Gastroesophageal sphincter (tissue), 4 donors: ENCODE measurements at regions not wholly inside any gene's neighbourhood (a gene's known extent, or its start where the extent isn't known, plus 50 kb on each side); places are given as distances from the start of the nearest gene placed in this dataset.
"Not testable (repeated sequence)": the region's sequence is repeated elsewhere in the genome, so short reads cannot be mapped to it uniquely, and the experiment has no call there.

Experiments
- ATAC-seq: fragments of 150-250 bp; one replicate; pipeline ENCODE4 v1.9.1; 2016; ENCODE audit warnings: mild to moderate bottlenecking, moderate library complexity
- H3K27ac ChIP-seq, 4 donors: fragments of 200-600 bp; sonication (generic) in 3 of 4; 1 replicate in 3 of 4; 2 replicates in 1 of 4; pipeline ENCODE4 v1.5.1; 2016 to 2019
- H3K27me3 ChIP-seq: fragments of 200-600 bp; sonication (generic); one replicate; pipeline ENCODE4 v1.5.1; 2019
- H3K36me3 ChIP-seq, 2 donors: fragments of 200-600 bp; sonication (generic); one replicate each; pipeline ENCODE4 v1.5.1; 2019; ENCODE audit warnings: control low read depth in 1 of 2
- H3K4me1 ChIP-seq, 3 donors: fragments of 200-600 bp; sonication (generic); 1 replicate in 2 of 3; 2 replicates in 1 of 3; pipeline ENCODE4 v1.5.1; 2016 to 2019; ENCODE audit warnings: control low read depth in 2 of 3
- H3K4me3 ChIP-seq, 2 donors: fragments of 200-600 bp; sonication (generic); one replicate each; pipeline ENCODE4 v1.5.1; 2019; ENCODE audit warnings: mild to moderate bottlenecking in 1 of 2, moderate library complexity in 1 of 2
- H3K9me3 ChIP-seq, 3 donors: fragments of 200-600 bp; sonication (generic); one replicate each; pipeline ENCODE4 v1.5.1; 2017 to 2019; ENCODE audit warnings: control low read depth in 2 of 3
- EP300 ChIP-seq: sonication (generic); formaldehyde crosslinking; IDR thresholded peaks from one replicate; pipeline ENCODE4 v1.6.1; 2017; ENCODE audit warnings: antibody characterized with exemption, mild to moderate bottlenecking
- POLR2A ChIP-seq, 2 donors: fragments of 450-650 bp; IDR thresholded peaks; one replicate each; pipeline ENCODE4 v1.6.1; 2017; ENCODE audit warnings: antibody characterized with exemption in 2 of 2, mild to moderate bottlenecking in 2 of 2, moderate library complexity in 1 of 2
- POLR2AphosphoS5 ChIP-seq: sonication (generic); formaldehyde crosslinking; IDR thresholded peaks from one replicate; pipeline ENCODE4 v1.6.1; 2017; ENCODE audit warnings: antibody characterized with exemption
- WGBS, 2 donors: methylation state at CpG; one replicate each; pipeline ENCODE4 v1.1.5; 2018; ENCODE audit warnings: low coverage in 1 of 2; 5-methylcytosine and 5-hydroxymethylcytosine counted together
- TF ChIP-seq, protein P1 (sequence below), 4 experiments: fragments of 200-600 bp in 2 of 4; fragments of 450-650 bp in 2 of 4; sonication (generic) in 1 of 4; IDR thresholded peaks; one replicate each; pipeline ENCODE4 v1.5.1; 2017 to 2019; ENCODE audit warnings: antibody characterized with exemption in 4 of 4, mild to moderate bottlenecking in 2 of 4, moderate library complexity in 2 of 4

- H3K4me3 ChIP-seq, result no peak overlapping the region
- H3K27me3 ChIP-seq, result no peaks in the 10 kb centered on the region
- H3K9me3 ChIP-seq, result peaks cover 0 to 5% (median 0%) of the 10 kb centered on the region in 3 donors
- no CpG with 5 or more reads among the region's 10 CpGs for WGBS, 2 donors
- no peak overlapping the region for H3K27ac ChIP-seq
- no peak for TF ChIP-seq EP300
- TF ChIP-seq, protein P1, sequence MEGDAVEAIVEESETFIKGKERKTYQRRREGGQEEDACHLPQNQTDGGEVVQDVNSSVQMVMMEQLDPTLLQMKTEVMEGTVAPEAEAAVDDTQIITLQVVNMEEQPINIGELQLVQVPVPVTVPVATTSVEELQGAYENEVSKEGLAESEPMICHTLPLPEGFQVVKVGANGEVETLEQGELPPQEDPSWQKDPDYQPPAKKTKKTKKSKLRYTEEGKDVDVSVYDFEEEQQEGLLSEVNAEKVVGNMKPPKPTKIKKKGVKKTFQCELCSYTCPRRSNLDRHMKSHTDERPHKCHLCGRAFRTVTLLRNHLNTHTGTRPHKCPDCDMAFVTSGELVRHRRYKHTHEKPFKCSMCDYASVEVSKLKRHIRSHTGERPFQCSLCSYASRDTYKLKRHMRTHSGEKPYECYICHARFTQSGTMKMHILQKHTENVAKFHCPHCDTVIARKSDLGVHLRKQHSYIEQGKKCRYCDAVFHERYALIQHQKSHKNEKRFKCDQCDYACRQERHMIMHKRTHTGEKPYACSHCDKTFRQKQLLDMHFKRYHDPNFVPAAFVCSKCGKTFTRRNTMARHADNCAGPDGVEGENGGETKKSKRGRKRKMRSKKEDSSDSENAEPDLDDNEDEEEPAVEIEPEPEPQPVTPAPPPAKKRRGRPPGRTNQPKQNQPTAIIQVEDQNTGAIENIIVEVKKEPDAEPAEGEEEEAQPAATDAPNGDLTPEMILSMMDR (IDR thresholded peaks at IDR 0.05), result no peak
- TF ChIP-seq POLR2A (IDR thresholded peaks at IDR 0.05), result no peak
- no peak for TF ChIP-seq POLR2AphosphoS5
- no peak for ATAC-seq
- H3K4me1 ChIP-seq, result no peaks in the 10 kb centered on the region
- no peaks in the 10 kb centered on the region for H3K36me3 ChIP-seq
These were observed 288.3 kb downstream of the RDH14 start for GRCh38 chr2:18272148-18272494.

GRCh38 chr2:18271370-18272147 is 288.9 kb downstream of the RDH14 start:
- Histone ChIP-seq H3K36me3 (no peaks in the 10 kb centered on the region), H3K4me1 (no peaks in the 10 kb centered on the region), H3K4me3 (no peak overlapping the region), H3K27ac (no peak overlapping the region), H3K9me3 (peaks cover 0 to 5% (median 0%) of the 10 kb centered on the region in 3 donors), H3K27me3 (no peaks in the 10 kb centered on the region)
- TF ChIP-seq, protein P1 (IDR thresholded peaks at IDR 0.05), result no peak
- WGBS, 2 donors, result 40% methylated on average over 1 of the region's 17 CpGs; no CpG with 5 or more reads in 1 of the 2 donors
- no peak for ATAC-seq

GRCh38 chr2:18268400-18268799 is 292.1 kb downstream of the RDH14 start:
- no peak overlapping the region for H3K27ac ChIP-seq
- 74 to 84% methylated on average over 3 of the region's 3 CpGs for WGBS, 2 donors
- H3K9me3 ChIP-seq, result no peaks in the 10 kb centered on the region
- ATAC-seq, result no peak
- no peaks in the 10 kb centered on the region for H3K4me1 ChIP-seq
- TF ChIP-seq POLR2A (IDR thresholded peaks at IDR 0.05) (no peak), EP300 (no peak)
- no peaks in the 10 kb centered on the region for H3K27me3 ChIP-seq
- no peaks in the 10 kb centered on the region for H3K36me3 ChIP-seq
- H3K4me3 ChIP-seq, result no peak overlapping the region

GRCh38 chr2:18267501-18267900 is 293.0 kb downstream of the RDH14 start:
- Histone ChIP-seq H3K4me3 (no peak overlapping the region), H3K27me3 (no peaks in the 10 kb centered on the region), H3K27ac (no peak overlapping the region), H3K4me1 (no peaks in the 10 kb centered on the region), H3K36me3 (no peaks in the 10 kb centered on the region), H3K9me3 (no peaks in the 10 kb centered on the region)
- no peak for ATAC-seq
- TF ChIP-seq, protein P1 (IDR thresholded peaks at IDR 0.05), result no peak
- TF ChIP-seq POLR2AphosphoS5 (no peak), POLR2A (IDR thresholded peaks at IDR 0.05) (no peak), EP300 (no peak)
- WGBS, 2 donors, result 83 to 100% methylated on average over 1 of the region's 1 CpG

- ATAC-seq, H3K27me3 ChIP-seq, H3K4me1 ChIP-seq, H3K9me3 ChIP-seq, H3K27ac ChIP-seq, H3K36me3 ChIP-seq, H3K4me3 ChIP-seq: not testable (repeated sequence)
- 64 to 78% methylated on average over 5 to 8 of the region's 8 CpGs for WGBS, 2 donors
These were observed 293.8 kb downstream of the RDH14 start for GRCh38 chr2:18266699-18267098.
